ENCODE measurements at regions not wholly inside any gene's neighbourhood (a gene's known extent, or its start where the extent isn't known, plus 50 kb on each side); places are given as distances from the start of the nearest gene placed in this dataset.

DNA sequence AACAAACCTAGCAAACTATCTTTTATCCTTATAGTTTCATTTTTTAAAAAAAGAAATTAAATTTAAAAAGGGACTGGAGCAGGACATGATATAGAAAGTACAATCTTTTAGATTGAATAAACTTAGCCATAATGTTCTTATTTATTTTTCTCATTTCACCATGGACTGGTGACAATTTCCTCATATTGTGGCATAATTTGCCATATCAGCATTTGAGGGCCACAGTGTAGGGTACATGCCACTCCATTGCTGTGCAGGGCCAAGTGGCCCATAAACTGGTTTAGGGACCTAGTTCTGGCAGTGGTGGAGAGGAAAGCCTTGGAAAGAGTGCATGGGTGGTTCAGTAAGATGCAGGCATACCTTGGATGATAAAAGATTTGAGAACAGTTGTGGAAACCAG is 232.9 kb upstream of the ELL2 start:
- TF ChIP-seq, protein P1, sequence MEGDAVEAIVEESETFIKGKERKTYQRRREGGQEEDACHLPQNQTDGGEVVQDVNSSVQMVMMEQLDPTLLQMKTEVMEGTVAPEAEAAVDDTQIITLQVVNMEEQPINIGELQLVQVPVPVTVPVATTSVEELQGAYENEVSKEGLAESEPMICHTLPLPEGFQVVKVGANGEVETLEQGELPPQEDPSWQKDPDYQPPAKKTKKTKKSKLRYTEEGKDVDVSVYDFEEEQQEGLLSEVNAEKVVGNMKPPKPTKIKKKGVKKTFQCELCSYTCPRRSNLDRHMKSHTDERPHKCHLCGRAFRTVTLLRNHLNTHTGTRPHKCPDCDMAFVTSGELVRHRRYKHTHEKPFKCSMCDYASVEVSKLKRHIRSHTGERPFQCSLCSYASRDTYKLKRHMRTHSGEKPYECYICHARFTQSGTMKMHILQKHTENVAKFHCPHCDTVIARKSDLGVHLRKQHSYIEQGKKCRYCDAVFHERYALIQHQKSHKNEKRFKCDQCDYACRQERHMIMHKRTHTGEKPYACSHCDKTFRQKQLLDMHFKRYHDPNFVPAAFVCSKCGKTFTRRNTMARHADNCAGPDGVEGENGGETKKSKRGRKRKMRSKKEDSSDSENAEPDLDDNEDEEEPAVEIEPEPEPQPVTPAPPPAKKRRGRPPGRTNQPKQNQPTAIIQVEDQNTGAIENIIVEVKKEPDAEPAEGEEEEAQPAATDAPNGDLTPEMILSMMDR (IDR thresholded peaks at IDR 0.05), result no peak
- TF ChIP-seq EP300 (IDR thresholded peaks at IDR 0.05; ENCODE audit: low read depth) (no peak), POLR2AphosphoS5 (IDR thresholded peaks at IDR 0.05) (no peak), POLR2A (IDR thresholded peaks at IDR 0.05) (no peak)
- no peaks in the 10 kb centered on the region for H3K27me3 ChIP-seq

DNA sequence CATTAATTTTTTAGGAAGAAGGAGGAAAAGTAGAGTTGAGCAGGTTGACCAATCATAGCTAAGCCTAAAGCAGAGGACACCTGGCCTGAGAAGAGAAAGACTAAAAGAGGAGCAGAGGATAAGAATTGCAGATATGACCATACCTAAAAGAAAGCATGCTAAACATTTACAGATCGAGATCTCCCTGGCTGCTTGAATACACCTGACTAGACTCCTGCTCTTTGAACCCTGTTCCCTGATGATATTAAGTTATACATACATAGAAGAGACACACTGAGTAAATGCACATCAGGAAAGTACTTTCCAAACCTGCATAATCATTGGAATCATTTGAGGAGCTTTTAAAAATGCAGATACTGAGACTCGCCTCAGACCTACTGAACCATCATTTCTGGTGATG is 232.3 kb upstream of the ELL2 start:
- Histone ChIP-seq H3K27ac (no peak overlapping the region), H3K9me3 (no peaks in the 10 kb centered on the region), H3K4me3 (no peak overlapping the region), H3K4me1 (peaks cover 0 to 7% (median 6%) of the 10 kb centered on the region in 4 donors), H3K36me3 (no peaks in the 10 kb centered on the region), H3K27me3 (no peaks in the 10 kb centered on the region)
- intact Hi-C loops (cut with DNase I; ENCODE audit: low total_unique reads), result no loop called here
- in situ Hi-C loops (cut with MboI; ENCODE audit: low pct_ligation_motif_present in 1 of 4, low pct_unique_long_range_greater_than_20kb in 1 of 4, low sequenced_read_pairs in 3 of 4), result no loop called here
- 85 to 100% methylated on average over 1 to 2 of the region's 2 CpGs for WGBS, 2 donors (ENCODE audit: low coverage in 1 of 2)
- no peak for DNase-seq
- no peak for TF ChIP-seq POLR2AphosphoS5 (IDR thresholded peaks at IDR 0.05)
- TF ChIP-seq, protein P1 (IDR thresholded peaks at IDR 0.05), result no peak

More for the DNA sequence above, 232.9 kb upstream of the ELL2 start:
- H3K4me3 ChIP-seq, result no peak overlapping the region
- no peak overlapping the region for H3K27ac ChIP-seq
- DNase-seq, result no peak
- H3K4me1 ChIP-seq, result peaks cover 0 to 14% (median 8%) of the 10 kb centered on the region in 4 donors
- no peaks in the 10 kb centered on the region for H3K9me3 ChIP-seq
- no peaks in the 10 kb centered on the region for H3K36me3 ChIP-seq
- in situ Hi-C loops (cut with MboI; ENCODE audit: low pct_ligation_motif_present in 1 of 4, low pct_unique_long_range_greater_than_20kb in 1 of 4, low sequenced_read_pairs in 3 of 4) (no loop called here), intact Hi-C loops (cut with DNase I; ENCODE audit: low total_unique reads) (no loop called here)

DNA sequence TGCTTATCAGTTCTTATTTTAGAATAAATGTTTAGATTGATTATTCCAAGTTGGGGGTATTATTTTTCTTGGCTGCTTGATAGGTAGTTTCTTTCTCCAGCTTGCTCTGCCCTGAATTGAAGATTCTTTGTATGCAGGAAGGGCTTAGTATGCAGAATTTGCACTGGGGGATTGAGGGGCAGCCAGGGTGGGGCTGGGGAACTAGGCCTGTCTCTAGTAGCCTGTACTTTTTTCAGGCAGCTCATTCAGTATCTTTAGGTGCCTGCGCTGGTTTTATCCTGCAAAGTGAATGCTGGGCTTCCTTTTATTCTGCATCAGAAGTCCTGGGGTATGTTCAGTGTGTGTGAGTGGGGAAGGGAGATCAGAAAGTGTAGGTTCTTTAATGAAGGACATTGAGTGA is 228.3 kb upstream of the ELL2 start:
- Histone ChIP-seq H3K9me3 (no peaks in the 10 kb centered on the region), H3K4me1 (no peaks in the 10 kb centered on the region), H3K27ac (no peak overlapping the region), H3K27me3 (no peaks in the 10 kb centered on the region), H3K36me3 (no peaks in the 10 kb centered on the region), H3K4me3 (no peak overlapping the region)
- WGBS, 2 donors (ENCODE audit: low coverage in 1 of 2), result 83 to 100% methylated on average over 1 of the region's 1 CpG
- DNase-seq, result no peak
- in situ Hi-C loops (cut with MboI; ENCODE audit: low pct_ligation_motif_present in 1 of 4, low pct_unique_long_range_greater_than_20kb in 1 of 4, low sequenced_read_pairs in 3 of 4) (no loop called here), intact Hi-C loops (cut with DNase I; ENCODE audit: low total_unique reads) (no loop called here)
- TF ChIP-seq POLR2AphosphoS5 (IDR thresholded peaks at IDR 0.05) (no peak), POLR2A (IDR thresholded peaks at IDR 0.05) (no peak), EP300 (IDR thresholded peaks at IDR 0.05; ENCODE audit: low read depth) (no peak)
- TF ChIP-seq, protein P1 (IDR thresholded peaks at IDR 0.05), result no peak

DNA sequence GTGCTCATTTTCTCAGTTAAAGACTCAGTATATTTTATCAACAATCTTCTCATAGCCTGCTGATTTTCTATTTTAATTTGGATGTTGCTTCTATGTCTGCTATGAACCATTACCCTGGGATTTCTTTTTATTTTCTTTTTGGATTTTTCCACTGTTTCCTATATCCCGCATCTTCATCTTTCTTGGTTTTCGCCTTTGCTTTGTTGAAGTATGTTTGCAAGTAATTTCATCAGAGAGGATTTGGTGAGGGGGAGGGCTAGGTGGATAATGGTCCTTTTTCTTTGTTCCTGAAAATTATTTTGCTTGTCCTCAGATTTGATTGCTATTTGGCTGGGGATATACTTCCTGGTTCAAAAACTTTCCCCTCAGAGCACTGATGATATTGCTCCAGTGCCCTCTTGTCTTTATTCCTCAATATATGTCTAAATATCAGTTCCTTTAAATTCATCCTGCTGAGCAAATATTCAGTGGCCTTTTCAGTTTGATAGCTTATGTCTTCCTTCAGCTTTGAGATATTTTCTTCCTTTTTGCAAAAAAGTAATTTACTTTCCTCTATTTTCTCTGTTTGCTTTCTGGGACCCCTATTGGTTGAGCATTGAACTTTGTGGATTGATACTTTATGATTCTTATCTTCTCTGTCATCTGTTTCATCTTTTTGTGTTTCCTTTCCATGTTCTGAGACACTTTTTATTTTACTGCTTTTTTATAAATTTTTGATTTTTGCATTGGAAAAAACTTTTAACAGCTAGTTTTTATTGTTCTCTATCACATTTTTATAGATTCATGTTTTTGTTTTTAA is 227.6 kb upstream of the ELL2 start:
- 98 to 100% methylated on average over 2 of the region's 2 CpGs for WGBS, 2 donors (ENCODE audit: low coverage in 1 of 2)

More for the DNA sequence above, 227.6 kb upstream of the ELL2 start:
- no peak for TF ChIP-seq POLR2AphosphoS5 (IDR thresholded peaks at IDR 0.05)
- TF ChIP-seq POLR2A (IDR thresholded peaks at IDR 0.05), result no peak
- TF ChIP-seq, protein P1 (IDR thresholded peaks at IDR 0.05), result no peak
- no peak for TF ChIP-seq EP300 (IDR thresholded peaks at IDR 0.05; ENCODE audit: low read depth)
- intact Hi-C loops (cut with DNase I; ENCODE audit: low total_unique reads) (no loop called here), in situ Hi-C loops (cut with MboI; ENCODE audit: low pct_ligation_motif_present in 1 of 4, low pct_unique_long_range_greater_than_20kb in 1 of 4, low sequenced_read_pairs in 3 of 4) (no loop called here)
- Histone ChIP-seq H3K27ac (no peak overlapping the region), H3K4me1 (no peaks in the 10 kb centered on the region), H3K36me3 (no peaks in the 10 kb centered on the region), H3K4me3 (no peak overlapping the region), H3K9me3 (no peaks in the 10 kb centered on the region), H3K27me3 (no peaks in the 10 kb centered on the region)
- no peak for DNase-seq
